AG10803 (cell line): ENCODE measurements at regions not wholly inside any gene's neighbourhood (a gene's known extent, or its start where the extent isn't known, plus 50 kb on each side); places are given as distances from the start of the nearest gene placed in this dataset.

Source experiments
- DNase-seq: peaks from one replicate; pipeline ENCODE4 v3.0.0; 2010; ENCODE audit warnings: low read depth
- H3K4me3 ChIP-seq: 2 replicates; pipeline ENCODE4 v1.5.1; 2011; ENCODE audit warnings: mild to moderate bottlenecking, low read length, control low read depth
- TF ChIP-seq, protein P1 (sequence below): conservative IDR thresholded peaks from 2 replicates; pipeline ENCODE4 v1.5.1; 2011; ENCODE audit warnings: mild to moderate bottlenecking, low read length, control low read depth, inconsistent platforms

DNA sequence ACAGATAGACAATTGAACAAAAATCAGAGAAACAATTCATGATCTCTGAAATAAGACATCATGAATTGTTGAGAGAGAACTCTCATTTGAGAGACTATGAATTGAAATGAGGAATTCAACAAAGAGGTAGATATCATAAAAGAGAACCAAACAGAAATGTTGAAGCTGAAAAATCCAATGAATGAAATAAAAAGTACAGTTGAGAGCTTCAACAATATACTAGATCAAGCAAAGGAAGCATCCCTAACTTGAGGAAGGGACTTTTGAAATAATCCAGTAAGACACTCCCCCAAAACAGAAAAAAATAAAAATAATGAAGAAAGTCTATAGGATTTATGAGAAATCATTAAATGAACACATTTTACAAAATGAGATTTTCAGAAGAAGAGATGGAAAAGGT, 310.0 kb upstream of the PCDH10 start:
- TF ChIP-seq, protein P1, sequence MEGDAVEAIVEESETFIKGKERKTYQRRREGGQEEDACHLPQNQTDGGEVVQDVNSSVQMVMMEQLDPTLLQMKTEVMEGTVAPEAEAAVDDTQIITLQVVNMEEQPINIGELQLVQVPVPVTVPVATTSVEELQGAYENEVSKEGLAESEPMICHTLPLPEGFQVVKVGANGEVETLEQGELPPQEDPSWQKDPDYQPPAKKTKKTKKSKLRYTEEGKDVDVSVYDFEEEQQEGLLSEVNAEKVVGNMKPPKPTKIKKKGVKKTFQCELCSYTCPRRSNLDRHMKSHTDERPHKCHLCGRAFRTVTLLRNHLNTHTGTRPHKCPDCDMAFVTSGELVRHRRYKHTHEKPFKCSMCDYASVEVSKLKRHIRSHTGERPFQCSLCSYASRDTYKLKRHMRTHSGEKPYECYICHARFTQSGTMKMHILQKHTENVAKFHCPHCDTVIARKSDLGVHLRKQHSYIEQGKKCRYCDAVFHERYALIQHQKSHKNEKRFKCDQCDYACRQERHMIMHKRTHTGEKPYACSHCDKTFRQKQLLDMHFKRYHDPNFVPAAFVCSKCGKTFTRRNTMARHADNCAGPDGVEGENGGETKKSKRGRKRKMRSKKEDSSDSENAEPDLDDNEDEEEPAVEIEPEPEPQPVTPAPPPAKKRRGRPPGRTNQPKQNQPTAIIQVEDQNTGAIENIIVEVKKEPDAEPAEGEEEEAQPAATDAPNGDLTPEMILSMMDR: no peak
- DNase-seq: no peak
- no peak overlapping the region for H3K4me3 ChIP-seq

DNA sequence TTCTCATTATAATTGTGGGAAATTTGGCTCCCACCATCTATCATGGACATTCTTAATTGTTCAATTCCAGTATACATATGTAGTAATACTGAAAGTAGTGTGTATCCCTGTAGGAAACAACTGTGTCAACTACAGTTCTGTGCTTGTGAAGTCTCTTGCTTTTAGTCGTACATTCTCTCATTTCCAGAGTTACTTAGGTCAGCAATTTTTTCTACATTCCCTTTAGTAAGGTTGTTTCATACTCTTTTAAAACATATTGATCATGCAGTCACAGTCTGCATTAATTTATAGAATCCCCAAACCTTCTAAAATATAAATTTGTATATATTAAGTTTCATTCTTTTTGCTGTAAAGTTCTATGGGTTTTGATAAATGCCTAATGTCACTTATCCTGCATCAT, 289.2 kb upstream of the PCDH10 start:
- DNase-seq: no peak
- TF ChIP-seq, protein P1: no peak
- H3K4me3 ChIP-seq: no peak overlapping the region

DNA sequence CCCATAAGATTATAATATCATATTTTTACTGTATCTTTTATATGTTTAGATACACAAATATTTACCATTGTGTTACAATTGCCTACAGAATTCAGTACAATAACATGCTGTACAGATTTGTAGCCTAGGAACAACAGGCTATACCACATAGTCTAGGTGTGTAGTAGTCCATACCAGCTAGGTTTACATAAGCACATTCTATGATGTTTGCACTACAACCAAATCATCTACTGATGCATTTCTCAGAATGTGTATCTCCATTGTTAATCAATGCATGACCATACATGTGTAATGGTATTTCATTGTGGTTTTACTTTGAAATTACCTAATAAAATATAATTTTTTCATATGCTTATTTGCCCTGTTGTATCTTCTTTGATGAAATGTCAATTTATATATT, 288.1 kb upstream of the PCDH10 start:
- TF ChIP-seq, protein P1: no peak
- no peak overlapping the region for H3K4me3 ChIP-seq
- no peak for DNase-seq

DNA sequence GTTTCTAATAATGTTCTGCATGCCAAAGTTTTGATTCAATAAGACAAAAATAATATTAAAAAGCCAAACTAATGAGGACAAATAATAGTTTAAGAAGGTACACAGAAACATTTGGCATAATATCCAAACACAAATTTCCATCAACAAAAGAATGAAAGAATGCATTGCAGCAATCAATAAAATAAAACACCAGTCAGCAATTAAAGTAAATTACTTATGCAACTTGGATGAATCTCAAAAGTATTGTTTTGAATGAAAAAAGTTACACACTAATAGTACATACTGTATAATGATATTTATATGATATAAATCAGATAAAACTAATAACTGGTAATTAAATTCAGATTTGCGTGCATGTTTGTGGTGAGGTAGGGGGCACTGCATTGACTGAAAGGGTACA, 285.5 kb upstream of the PCDH10 start:
- TF ChIP-seq, protein P1: no peak
- no peak overlapping the region for H3K4me3 ChIP-seq
- DNase-seq: no peak

DNA sequence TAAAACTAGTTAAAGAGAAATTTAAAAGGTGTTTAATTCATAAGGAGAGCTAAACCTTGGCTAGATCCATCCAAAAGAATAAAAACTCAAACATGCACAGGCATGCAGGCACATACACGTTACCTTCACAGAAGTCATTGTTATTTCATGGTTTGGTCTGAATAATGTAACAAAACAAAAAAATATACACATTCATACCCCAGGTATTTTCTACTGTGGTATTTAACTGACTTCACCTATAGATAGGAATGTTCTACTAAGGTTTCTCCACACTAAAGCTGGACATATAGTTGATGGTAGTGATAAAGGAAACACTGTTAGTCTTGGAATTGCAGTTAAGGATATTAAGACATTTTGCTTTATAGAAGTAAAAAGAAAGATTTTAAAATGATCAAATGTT, 283.6 kb upstream of the PCDH10 start:
- TF ChIP-seq, protein P1: no peak
- no peak overlapping the region for H3K4me3 ChIP-seq
- DNase-seq: no peak

DNA sequence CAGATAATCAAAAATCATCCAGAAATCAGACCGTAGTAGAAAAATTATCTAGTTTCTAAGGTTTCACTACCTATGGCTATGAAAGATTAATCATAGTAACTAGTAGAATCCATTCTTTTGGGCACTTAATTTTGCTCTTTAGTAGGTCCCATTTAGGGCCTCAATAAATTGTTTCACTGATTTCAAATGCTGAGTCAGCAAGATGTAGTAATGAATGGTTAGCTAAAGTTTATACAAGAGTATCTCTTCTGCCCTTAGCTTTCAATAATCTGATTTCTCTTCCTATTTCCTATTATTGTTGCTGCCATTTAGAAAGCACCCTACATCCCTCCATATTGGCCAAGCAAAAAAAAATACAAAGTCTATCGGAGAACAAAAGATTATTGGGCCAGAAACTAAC, 283.2 kb upstream of the PCDH10 start:
- DNase-seq: no peak
- no peak overlapping the region for H3K4me3 ChIP-seq
- TF ChIP-seq, protein P1: no peak

DNA sequence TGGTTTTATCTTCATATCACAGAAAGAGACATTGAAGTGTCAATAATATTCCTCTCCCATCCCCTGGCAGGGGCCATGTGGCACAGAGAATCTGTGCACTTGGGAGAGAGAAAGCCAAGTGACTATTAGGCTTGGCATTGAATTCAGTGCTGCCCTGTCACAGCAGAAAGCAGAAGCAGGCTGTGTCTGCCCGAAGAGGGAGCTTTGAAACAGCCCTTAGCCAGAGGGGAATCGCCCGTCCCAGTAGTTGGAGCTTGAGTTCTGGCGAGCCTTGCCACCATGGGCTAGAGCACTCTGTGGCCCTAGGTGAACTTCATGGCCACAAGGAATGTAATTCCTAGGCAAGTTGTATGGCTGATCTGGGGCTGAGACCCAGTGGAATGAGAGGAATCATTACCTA, 282.5 kb upstream of the PCDH10 start:
- no peak for DNase-seq
- TF ChIP-seq, protein P1: no peak
- H3K4me3 ChIP-seq: no peak overlapping the region
